ENCODE measurements at regions not wholly inside any gene's neighbourhood (a gene's known extent, or its start where the extent isn't known, plus 50 kb on each side); places are given as distances from the start of the nearest gene placed in this dataset.
"Not testable (repeated sequence)": the region's sequence is repeated elsewhere in the genome, so short reads cannot be mapped to it uniquely, and the experiment has no call there.

- not testable (repeated sequence) for TF ChIP-seq TP53 (CRISPR knock-in tag; IDR thresholded peaks at IDR 0.05); CTCF (IDR thresholded peaks at IDR 0.05); SP1 (CRISPR knock-in tag; conservative IDR thresholded peaks at IDR 0.05); ZMAT4 (CRISPR knock-in tag; IDR thresholded peaks at IDR 0.05); USF2 (CRISPR knock-in tag; IDR thresholded peaks at IDR 0.05)
Measured at GRCh38 chr6:119726912-119727311, 377.4 kb upstream of the MAN1A1 start.
